ENCODE measurements at regions not wholly inside any gene's neighbourhood (a gene's known extent, or its start where the extent isn't known, plus 50 kb on each side); places are given as distances from the start of the nearest gene placed in this dataset.
A peak's percentile ranks its signal among the peaks of the same experiment; 100 is the strongest.

DNA sequence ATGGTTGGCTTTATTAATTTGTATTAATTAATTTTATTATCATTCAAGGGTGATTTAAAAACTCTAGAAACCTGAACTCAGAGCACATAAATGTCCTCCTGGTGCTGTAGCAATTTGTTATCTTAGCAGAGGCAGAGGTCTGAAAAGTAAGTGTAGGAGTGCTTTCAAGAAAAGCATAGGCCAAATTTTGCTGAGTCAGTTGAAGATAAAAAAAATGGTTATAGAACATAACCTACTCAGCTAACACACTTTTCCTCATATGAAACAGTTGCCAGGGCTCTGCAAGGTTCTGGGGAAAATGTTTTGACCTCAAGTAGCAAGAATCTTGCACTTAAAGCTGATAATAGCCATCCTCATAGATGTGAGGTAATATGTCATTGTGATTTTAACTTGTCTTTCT is 53.5 kb upstream of the CHODL start:
- no peak for DNase-seq

DNA sequence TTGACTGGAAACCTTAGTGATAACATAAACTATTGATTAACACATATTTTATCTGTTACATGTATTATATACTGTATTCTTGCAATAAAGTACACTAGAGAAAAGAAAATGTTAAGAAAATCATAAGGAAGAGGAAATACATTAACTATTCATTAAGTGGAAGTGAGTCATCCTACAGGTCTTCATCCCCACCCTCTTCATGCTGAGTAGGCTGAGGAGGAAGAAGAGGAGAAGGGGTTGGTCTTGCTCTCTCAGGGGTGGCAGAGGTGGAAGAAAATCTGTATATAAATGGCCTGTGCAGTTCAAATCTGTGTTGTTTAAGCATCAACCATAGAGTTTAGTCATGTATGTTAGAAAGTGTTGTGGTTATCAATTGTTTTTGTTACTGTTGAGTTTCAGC is 66.1 kb upstream of the CHODL start:
- no peak for DNase-seq

DNA sequence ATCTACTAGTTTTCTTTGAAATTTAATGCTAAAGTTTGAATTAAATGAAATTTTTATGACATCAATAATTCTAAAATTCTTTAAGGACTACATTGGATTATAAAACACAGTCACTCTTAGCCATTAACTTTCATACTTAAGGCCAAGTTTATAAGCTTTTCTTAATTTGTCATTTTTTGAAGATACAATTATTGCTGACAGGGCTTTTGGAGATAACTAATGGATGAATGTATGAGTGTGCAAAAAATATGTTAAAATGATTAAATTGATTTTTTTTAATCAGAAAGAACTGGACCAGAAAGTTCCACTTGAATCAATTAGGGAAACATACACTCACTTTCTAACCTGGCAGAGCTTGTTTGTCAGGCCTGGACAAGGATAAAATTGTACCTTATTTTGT is 70.3 kb upstream of the CHODL start:
- DNase-seq = no peak

DNA sequence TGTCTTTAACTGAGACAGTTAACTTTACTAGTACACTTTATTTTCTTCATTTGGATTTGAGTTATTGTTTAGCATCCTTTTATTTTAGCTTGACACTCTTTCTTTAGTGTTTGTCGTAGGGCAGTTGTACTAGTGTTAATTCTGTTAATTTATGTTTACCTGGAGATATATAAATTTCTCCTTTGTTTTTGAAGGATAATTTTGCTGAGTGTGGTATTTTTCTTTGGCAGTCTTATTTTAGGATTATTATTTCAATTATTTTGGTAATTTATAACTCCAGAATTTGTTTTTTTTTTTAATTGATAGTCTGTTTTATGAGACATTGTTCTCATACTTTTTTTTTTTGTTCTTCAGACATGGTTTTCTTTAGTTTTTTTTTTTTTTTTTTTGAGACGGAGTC is 73.8 kb upstream of the CHODL start:
- no peak for DNase-seq

DNA sequence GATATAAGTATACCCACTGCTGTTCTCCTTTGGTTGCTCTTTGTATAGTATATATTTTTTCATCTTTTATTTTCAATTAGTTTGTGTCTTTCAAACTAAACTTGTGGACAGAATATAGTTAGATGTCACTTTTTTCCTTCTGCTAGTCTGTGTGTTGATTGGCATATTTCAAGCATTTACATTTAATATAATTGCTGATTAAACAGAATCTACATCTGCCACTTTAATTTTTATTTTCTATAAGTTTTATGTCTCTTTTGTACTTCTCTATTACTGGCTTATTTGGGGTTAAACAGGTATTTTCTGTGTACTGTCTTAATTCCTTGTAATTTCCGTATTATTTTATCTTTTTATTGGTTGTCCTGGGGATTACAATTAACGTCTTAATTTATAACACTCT is 74.4 kb upstream of the CHODL start:
- DNase-seq = no peak

DNA sequence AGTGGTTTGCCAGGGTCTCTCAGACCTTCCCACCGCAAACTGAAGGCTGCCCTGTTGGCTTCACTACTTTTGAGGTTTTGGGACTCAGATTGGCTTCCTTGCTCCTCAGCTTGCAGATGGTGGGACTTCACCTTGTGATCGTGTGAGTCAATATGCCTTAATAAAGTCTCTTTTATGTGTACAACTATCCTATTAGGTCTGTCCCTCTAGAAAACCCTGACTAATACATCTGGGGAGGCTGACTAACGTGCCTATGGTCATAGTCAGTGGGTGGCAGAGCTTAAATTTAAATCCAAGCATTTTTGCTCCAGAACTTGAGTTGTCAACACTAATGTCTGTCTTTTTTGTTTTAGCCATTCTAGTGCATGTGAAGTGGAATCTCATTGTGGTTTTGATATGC is 76.5 kb upstream of the CHODL start:
- no peak for DNase-seq

DNA sequence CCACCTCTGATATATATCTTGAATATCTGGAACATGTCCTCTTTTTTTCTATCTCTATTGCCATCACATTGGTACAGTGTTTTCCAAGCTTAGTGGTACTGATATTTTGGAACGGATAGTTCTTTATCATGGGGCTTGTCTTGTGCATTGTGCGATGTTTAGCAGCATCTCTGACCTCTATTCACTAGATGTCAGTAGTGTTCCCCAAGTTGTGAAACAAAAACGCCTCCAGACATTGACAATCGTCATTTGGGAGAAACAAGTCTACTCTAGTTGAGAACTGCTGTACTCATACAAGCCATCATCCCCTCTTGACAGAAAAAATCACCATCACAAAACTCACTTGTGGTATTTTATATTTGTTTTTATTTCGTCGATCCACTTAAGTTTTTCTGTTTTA is 79.7 kb upstream of the CHODL start:
- no peak for DNase-seq

DNA sequence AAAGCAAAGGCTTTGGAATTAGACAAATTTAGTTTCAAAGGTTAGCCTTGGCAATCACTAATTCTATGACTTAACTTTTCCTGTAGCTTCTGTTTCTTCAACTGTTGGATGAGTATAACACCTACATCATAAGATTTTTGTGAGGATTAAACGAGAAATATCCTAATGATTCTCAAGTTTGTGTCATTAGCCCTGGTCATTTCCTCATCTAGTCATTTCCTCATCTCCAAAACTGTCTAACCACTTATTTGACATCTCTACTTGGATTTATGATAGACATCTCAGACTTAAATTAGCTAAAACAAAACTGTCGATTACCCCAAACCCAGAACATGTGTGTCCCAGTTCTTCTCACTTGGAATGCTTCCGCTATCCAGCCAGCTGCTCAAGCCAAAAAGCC is 80.2 kb upstream of the CHODL start:
- DNase-seq = no peak

DNA sequence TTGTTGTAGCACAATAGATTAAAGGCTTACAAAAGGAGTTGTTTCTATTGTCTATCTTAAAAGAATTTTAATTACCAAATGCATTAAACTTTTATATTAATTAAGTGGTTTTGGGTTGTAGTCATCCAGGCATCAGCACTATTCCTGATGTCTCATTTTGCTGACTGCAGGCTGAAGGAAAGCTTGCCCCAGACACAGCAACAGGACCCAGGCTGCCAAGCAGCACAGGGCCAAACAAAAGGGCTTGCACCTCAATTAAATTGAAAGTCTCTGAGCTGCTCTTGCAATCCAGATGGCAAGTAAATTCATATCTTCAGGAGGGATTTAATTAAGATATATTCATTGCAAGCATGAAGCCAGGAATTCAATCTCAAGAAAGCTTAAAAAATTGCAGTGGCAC is 80.7 kb upstream of the CHODL start:
- no peak for DNase-seq

DNA sequence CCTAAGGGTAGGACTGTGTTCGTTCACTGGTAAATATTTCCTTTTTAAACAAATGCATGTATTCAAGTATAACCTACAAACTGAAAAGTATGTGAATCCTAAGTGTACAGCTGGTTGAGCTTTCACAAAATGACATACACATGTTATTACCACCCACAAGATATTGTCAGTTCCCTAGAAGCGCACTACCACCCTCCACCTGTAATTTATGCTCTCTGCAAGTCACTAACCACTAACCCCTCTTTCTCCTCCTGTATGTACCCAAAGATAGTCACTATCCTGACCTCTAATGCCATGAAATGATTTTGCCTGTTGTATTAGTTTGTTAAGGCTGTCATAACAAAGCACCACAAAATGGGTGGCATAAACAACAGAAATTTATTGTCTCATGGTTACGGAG is 82.8 kb upstream of the CHODL start:
- DNase-seq = no peak

DNA sequence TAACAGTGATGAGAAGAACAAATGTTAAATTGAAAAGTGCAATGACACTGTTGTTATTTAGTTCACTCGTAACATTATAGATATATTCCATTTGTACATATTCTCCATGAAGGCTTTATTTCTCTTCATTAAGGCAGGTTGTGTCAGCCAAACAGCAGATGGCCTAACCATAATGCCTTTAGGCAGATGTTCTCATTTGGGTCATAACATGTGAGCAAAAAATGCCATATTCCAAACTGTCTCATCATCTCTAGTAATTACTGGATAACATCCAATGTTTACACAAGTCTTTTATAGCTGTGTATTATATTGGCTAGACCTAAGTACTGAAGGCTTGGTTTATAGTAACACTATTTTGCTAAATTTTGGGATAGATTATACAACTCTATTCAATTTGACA is 87.2 kb upstream of the CHODL start:
- no peak for DNase-seq

DNA sequence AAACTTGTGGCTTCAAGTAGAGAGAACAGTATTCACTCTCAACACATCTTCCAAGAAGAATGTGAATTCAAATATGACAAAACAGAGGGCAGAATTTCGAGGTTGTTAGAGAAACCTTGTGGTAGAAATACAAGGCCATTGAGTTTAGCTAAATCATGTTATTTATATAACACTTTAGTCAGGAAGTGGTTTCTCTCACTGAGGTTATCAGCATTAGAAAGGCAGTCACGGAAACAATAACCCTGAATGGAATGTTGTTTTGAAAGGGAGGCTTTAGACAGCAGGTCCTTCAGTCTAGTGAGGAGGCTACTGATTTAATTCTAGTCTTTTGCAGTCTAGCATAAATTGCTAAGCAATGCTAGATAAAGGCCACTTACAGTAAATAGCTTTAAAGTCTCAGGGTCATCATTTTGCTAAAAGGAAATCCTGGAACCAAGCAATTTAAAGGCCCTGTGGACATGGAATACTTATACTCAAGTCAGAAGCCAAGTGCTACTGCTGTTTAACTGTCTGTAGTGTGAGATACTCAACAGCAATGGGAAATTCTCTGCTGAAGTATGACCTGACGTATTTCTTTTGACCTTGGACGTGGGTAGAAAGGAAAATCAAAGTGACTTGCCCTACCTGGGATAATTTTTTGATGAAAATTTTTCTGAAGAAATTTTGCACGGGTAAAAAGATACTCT is 89.0 kb upstream of the CHODL start:
- DNase-seq = no peak

DNA sequence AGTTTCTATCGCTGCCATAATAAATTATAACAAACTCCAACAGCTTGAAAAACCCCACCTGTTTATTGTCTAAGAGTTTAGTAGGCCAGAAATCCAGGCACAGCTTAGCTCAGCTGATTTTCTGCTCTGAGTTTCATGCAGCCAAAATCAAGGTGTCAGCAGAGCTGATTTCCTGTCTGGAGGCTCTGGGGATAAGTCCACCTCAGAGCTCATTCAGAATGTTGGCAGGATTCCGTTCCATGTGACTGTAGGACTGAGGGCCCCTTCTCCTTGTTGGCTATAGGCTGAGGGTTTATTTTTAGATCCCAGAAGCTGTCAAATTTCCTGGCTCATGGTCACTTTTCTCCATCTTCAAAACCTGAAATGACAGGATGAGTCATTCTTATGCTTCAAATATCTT is 91.6 kb upstream of the CHODL start:
- peak; percentile 31 for DNase-seq

DNA sequence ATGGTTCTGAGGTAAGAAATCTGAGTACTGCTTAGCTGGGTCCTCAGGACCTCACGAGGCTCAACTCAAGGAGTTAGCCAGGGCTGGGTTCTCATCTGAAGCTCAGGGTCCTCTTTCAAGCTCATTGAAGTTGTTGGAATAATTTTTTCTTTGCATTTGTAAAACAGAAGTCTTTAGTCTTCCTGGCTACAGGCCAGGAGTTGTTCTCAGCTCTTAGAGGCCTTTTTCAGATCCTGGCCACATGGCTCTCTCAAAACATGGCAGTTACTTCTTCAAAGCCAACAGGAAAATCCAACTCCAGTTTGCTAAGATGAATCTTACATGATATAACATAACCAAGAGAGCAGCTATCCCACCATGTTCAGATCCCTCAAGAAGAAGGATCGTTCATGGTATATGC is 92.3 kb upstream of the CHODL start:
- DNase-seq = no peak

DNA sequence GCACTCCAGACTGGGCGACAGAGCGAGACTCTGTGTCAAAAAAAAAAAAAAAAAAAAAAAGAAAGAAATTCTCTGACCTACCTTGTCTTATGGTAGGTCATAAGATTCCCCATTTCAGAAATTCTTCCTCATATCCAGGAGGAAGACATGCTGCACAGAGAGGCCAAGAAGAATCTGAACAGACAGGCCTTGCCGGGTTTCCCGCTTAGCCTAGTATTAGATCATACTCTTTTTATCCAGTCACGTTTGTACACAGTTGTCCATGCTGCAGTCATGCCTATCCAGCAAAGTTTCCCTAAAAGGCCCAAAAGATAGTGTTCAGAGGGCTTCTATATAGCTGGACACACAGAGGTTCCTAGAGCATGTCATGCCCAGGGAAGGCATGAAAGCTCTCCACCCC is 93.6 kb upstream of the CHODL start:
- no peak for DNase-seq

DNA sequence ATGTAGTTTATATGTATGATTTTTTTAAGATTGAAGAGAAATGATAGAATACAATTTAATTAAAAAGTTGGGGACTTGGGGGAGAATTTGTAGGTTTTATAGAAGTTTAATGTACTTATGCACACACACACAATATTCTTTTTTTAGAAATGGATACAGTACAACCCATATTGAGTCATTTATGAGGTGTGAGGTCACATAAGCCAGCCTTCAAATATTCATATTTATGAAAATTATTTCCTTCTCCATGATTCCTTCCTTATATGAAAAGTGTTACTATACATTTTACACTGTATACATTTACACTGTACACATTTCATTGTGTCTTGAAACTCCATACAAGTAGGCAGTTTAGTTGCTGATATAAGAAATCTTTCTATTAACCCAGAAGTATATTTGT is 96.2 kb upstream of the CHODL start:
- no peak for DNase-seq

DNA sequence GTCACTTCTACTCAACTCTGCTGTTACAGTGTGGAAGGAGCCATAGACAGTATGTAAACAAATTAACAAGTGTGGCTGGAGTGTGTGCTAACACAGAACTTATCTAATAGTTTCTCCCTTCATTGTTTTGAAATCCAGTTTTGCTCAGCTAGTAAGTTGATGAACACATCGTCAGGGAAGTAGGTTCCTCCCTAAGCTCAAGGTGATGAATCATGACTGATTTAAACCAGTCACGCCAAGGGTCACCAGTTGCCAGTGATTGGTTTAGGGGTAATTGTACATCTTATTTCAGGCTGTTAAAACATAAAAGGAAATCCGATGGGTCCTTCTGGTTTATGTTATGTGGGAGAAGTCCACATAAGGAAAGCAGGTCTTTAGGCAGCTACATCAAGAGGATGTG is 97.0 kb upstream of the CHODL start:
- DNase-seq = no peak

DNA sequence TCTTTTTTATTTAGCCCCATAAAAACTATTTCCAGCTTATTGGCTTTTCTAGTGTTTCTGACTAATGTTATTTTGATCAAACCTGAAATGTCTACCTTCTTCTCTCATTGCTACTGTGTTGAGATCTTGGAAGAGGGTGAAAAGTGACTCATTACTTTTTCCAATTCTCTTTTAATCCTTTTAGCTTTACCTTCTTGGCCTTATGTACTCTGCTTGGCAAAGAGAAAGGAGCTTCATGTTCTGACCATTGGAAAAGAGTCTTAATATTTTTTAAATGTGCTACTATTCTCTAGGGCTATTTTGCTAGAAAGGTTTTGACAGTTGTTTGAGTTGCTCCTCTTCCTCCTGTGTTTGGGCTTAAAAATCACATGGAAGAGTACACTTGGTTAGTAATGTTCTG is 97.8 kb upstream of the CHODL start:
- DNase-seq = no peak

DNA sequence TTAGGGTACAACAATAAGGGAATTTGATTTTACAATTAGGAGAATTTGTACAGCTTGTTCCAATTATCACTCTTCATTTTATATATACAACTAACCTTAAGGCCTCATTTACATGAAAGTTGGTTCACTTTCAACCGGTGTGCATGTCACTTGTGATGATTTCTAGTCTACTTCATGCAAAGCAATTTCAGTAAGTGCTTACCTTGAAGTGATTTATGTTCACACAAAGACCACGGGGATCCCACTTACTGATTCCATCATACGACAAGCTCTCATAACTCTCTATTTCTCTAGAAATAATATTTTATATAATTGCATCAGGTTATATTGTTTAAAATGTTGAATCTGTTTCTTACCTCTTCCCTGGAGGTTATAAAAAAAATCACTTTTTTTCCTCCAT is 100.3 kb upstream of the CHODL start:
- no peak for DNase-seq

DNA sequence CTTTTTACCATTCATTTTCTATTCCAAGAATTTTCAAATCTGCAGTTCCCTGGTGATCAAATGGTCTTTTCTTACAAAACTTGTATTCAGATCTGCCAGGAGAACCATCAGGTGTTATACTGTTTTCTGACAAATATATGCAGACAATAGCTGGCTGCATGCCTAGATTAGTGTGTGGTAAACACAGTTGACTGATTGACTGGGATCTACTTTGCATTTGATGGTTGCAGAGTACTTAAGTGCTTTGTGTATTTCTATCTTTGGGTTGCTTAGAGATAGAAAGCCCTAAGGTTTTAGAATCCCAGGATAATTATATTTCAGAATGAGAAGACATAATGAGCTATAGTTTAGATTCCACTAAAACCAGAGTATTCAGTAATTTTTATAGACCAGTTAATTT is 102.0 kb upstream of the CHODL start:
- DNase-seq = no peak

DNA sequence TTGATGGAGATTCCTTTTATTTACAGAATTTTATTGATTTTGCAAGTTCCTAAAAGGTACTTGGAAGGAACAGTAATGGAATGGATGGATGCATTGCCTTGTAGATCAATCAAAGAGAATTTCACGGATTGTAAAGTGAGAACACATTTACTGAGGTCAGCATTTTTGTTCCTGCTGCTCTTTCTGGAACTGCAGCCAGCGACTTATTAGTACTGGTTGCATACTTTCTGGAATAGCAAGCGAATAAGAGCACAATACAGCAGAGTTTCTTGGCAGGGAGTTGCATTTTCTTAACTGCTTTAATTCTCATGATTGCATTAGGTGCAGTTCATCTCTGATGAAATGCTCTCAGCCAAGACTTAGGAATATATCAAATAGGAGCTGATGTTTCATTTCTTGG is 106.1 kb upstream of the CHODL start:
- peak; percentile 49 for DNase-seq

DNA sequence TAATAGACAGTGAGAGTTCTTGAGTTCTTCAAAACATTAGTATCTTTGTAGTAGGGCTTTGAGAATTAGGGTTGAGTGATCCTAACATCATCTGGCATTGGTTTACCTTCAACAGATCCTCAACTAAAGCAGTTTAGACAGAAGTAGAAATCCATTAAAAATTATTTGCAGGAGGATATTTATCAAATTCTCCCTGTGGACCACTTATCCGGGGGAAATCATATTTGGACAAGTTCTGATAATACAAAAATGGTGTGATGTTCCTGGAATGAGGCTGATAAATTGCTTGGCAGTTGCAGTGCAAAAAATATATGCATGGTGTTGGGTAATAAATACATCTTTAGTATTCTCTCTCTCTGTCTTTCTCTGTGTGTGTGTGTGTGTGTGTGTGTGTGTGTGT is 115.1 kb upstream of the CHODL start:
- DNase-seq = no peak

DNA sequence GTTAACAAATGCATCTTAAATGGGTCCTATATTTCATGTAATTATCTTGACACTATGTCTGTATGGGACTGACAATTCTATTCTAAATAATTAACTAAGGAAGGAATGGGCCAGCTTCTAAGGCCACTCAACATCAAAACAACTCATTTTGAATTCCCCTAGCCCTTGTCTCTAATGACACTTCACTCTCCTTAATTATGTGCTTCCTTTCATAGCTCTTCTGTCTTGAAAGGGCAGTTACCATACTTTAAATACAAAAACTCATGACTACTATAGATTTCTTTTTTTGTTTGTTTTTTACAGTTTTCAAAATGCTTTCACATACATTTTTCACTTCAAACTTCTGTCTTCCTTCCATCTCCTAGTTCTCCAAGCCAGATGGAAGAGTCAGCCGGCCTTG is 126.1 kb upstream of the CHODL start:
- no peak for DNase-seq

DNA sequence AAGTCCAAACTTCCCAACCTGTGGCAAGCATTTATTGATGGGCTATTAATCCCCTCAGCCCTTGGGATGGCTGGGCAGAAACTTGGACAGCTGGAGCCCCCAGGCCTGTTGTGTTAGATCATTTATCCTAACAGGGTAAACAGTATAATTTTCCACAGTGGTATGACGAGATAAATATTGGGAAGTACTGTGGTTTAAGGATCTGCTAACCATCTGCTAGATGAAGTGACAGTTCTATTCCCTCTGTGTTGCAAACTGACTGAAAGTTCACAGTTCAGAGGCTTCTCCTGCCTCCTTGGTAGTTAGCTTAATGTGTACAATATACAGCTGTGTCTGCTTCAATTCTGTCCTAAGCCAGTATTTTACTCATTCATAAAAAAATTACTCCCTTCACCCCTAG is 127.5 kb upstream of the CHODL start:
- no peak for DNase-seq

DNA sequence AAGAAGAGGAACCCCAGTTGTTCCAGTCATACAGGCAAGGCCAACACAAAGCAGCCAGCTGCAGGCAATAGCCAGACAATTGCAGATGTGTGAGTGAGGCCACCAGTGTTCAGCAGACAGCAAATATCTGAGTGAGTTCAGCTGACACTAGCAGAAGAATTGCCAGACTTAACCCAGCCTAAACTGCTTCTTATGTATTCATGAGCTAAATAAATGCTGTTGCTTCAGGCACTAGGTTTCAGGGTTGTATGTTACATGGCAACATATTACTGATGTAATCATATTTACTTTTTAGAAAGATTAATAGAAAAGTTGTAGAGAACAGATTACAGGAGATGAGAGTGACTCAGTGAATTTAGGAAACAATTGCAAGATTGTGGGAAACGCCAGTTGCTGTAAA is 129.8 kb upstream of the CHODL start:
- DNase-seq = peak; percentile 32

DNA sequence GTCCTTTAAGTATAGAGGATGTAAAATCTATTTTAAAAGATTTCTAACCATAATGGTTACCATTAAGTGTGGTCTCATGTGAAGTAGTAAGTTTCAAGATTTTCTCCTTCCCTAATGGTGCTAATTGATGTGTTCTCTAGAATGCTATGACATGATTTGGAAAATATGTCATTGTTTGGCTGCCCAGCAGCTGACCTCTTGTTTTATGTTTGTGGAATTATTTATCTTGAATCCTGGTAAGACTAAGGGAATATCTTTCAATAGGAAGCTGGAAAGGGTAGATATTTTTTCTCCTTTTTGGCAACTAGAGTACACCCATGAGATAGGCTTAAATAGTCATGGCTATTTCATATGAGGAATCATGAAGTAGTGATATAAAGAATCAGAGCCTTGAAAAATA is 139.8 kb upstream of the CHODL start:
- peak; percentile 48 for DNase-seq
